SK-N-SH treated with all-trans-retinoic acid at 6 μM for 48 hours (cell line): ENCODE measurements at regions not wholly inside any gene's neighbourhood (a gene's known extent, or its start where the extent isn't known, plus 50 kb on each side); places are given as distances from the start of the nearest gene placed in this dataset.

Experiments used
- ARNTL ChIP-seq: fragments of 450-650 bp; formaldehyde crosslinking; IDR thresholded peaks from 2 replicates; pipeline ENCODE4 v1.5.0; 2020; ENCODE audit warnings: low read depth, mild to moderate bottlenecking, moderate library complexity, borderline replicate concordance
- BACH2 ChIP-seq: fragments of 250-450 bp; sonication (Bioruptor Pico); IDR thresholded peaks from 2 replicates; pipeline ENCODE4 v1.9.0; 2021; ENCODE audit warnings: mild to moderate bottlenecking, borderline replicate concordance
- OSR1 ChIP-seq: fragments of 250-450 bp; sonication (Bioruptor Pico); IDR thresholded peaks from 2 replicates; pipeline ENCODE4 v1.8.0; 2022; ENCODE audit warnings: moderate library complexity, mild to moderate bottlenecking, inconsistent platforms
- RARB ChIP-seq: fragments of 250-450 bp; sonication (Bioruptor Pico); IDR thresholded peaks from 2 replicates; pipeline ENCODE4 v1.8.0; 2021; ENCODE audit warnings: mild to moderate bottlenecking, moderate library complexity
- TCF4 ChIP-seq: fragments of 250-450 bp; sonication (Bioruptor Pico); IDR thresholded peaks from 2 replicates; pipeline ENCODE4 v1.8.0; 2021; ENCODE audit warnings: mild to moderate bottlenecking, moderate library complexity, borderline replicate concordance
- ZC3H10 ChIP-seq: fragments of 250-450 bp; sonication (Bioruptor Pico); IDR thresholded peaks from 2 replicates; pipeline ENCODE4 v1.5.1; 2021; ENCODE audit warnings: mild to moderate bottlenecking, moderate library complexity
- ZNF565 ChIP-seq: fragments of 450-650 bp; formaldehyde crosslinking; conservative IDR thresholded peaks from 2 replicates; pipeline ENCODE4 v1.5.0; 2020; ENCODE audit warnings: low read depth, mild to moderate bottlenecking, moderate library complexity
- ZNF8 ChIP-seq: fragments of 450-650 bp; formaldehyde crosslinking; IDR thresholded peaks from 2 replicates; pipeline ENCODE4 v1.5.0; 2020; ENCODE audit warnings: mild to moderate bottlenecking, moderate library complexity
- TF ChIP-seq, protein P1 (sequence below): fragments of 250-450 bp; sonication (Bioruptor Pico); IDR thresholded peaks from 2 replicates; pipeline ENCODE4 v1.8.0; 2020; ENCODE audit warnings: mild to moderate bottlenecking, moderate library complexity, borderline replicate concordance
- TF ChIP-seq, protein P2 (sequence below): fragments of 250-450 bp; sonication (Bioruptor Pico); IDR thresholded peaks from 2 replicates; pipeline ENCODE4 v1.5.0; 2020; ENCODE audit warnings: mild to moderate bottlenecking, moderate library complexity
- TF ChIP-seq, protein P3 (sequence below): fragments of 250-450 bp; sonication (Bioruptor Pico); IDR thresholded peaks from 2 replicates; pipeline ENCODE4 v1.5.1; 2020; ENCODE audit warnings: low read depth, mild to moderate bottlenecking, moderate library complexity

DNA sequence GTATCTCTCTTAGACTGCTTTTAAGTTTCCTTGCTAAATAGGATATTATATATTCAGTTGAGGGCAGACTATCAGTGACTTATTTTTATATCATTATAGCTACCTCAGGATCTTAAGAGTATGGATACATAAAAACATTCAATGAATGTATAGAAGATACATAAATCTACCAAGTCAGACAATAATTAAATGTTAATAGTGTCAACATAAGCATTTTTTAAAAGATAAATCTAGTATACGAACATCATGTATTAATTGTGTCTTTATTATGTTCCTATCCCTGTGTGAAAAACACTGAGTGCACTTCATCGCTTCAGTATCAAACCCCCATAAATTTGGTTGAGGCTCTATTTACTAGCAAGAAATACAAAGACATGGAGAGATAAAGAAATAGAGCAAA, 242.8 kb downstream of the CRPPA start:
- TF ChIP-seq ZNF565 (no peak), ARNTL (CRISPR knock-in tag) (no peak), RARB (CRISPR knock-in tag) (no peak), OSR1 (CRISPR knock-in tag) (no peak), ZC3H10 (CRISPR knock-in tag) (no peak), ZNF8 (CRISPR knock-in tag) (no peak), BACH2 (no peak), TCF4 (CRISPR knock-in tag) (no peak)
- TF ChIP-seq, protein P1, sequence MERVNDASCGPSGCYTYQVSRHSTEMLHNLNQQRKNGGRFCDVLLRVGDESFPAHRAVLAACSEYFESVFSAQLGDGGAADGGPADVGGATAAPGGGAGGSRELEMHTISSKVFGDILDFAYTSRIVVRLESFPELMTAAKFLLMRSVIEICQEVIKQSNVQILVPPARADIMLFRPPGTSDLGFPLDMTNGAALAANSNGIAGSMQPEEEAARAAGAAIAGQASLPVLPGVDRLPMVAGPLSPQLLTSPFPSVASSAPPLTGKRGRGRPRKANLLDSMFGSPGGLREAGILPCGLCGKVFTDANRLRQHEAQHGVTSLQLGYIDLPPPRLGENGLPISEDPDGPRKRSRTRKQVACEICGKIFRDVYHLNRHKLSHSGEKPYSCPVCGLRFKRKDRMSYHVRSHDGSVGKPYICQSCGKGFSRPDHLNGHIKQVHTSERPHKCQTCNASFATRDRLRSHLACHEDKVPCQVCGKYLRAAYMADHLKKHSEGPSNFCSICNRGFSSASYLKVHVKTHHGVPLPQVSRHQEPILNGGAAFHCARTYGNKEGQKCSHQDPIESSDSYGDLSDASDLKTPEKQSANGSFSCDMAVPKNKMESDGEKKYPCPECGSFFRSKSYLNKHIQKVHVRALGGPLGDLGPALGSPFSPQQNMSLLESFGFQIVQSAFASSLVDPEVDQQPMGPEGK, result no peak
- TF ChIP-seq, protein P2, sequence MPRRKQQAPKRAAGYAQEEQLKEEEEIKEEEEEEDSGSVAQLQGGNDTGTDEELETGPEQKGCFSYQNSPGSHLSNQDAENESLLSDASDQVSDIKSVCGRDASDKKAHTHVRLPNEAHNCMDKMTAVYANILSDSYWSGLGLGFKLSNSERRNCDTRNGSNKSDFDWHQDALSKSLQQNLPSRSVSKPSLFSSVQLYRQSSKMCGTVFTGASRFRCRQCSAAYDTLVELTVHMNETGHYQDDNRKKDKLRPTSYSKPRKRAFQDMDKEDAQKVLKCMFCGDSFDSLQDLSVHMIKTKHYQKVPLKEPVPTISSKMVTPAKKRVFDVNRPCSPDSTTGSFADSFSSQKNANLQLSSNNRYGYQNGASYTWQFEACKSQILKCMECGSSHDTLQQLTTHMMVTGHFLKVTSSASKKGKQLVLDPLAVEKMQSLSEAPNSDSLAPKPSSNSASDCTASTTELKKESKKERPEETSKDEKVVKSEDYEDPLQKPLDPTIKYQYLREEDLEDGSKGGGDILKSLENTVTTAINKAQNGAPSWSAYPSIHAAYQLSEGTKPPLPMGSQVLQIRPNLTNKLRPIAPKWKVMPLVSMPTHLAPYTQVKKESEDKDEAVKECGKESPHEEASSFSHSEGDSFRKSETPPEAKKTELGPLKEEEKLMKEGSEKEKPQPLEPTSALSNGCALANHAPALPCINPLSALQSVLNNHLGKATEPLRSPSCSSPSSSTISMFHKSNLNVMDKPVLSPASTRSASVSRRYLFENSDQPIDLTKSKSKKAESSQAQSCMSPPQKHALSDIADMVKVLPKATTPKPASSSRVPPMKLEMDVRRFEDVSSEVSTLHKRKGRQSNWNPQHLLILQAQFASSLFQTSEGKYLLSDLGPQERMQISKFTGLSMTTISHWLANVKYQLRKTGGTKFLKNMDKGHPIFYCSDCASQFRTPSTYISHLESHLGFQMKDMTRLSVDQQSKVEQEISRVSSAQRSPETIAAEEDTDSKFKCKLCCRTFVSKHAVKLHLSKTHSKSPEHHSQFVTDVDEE (CRISPR knock-in tag), result no peak
- TF ChIP-seq, protein P3, sequence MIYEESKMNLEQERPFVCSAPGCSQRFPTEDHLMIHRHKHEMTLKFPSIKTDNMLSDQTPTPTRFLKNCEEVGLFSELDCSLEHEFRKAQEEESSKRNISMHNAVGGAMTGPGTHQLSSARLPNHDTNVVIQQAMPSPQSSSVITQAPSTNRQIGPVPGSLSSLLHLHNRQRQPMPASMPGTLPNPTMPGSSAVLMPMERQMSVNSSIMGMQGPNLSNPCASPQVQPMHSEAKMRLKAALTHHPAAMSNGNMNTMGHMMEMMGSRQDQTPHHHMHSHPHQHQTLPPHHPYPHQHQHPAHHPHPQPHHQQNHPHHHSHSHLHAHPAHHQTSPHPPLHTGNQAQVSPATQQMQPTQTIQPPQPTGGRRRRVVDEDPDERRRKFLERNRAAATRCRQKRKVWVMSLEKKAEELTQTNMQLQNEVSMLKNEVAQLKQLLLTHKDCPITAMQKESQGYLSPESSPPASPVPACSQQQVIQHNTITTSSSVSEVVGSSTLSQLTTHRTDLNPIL, result no peak
